DND-41 (cell line): ENCODE measurements at regions not wholly inside any gene's neighbourhood (a gene's known extent, or its start where the extent isn't known, plus 50 kb on each side); places are given as distances from the start of the nearest gene placed in this dataset.

Experiments
- CTCF ChIP-seq: IDR thresholded peaks from 2 replicates; pipeline ENCODE4 v1.5.1; 2012; ENCODE audit warnings: borderline replicate concordance, low read length, moderate library complexity, mild to moderate bottlenecking; ENCODE audit not compliant: poor library complexity, severe bottlenecking; ENCODE audit errors: extremely low read depth
- EZH2 ChIP-seq: IDR thresholded peaks from 3 replicates; pipeline ENCODE4 v1.6.1; 2012; ENCODE audit warnings: borderline replicate concordance, low read depth, mild to moderate bottlenecking, moderate library complexity, low read length, inconsistent platforms; ENCODE audit not compliant: severe bottlenecking

DNA sequence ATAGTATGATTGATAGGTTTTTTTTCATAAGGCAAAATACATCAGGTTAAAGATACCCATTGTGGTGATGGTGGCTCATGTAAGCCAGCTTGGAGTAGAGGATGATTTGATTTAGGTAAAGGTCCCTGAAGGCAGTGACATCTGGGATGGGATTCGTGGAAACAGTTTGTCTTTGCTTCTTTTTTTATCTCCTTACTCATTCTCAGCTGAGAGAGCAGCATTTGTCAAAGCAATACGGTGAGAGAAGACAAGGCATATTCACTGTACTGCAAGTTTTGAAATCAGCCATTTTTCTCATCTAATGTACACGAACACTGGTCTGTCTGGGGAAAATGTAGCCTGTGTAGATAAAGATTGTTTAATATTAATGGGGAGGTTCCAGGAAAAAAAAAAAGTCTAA, 749.1 kb downstream of the SQOR start:
- TF ChIP-seq CTCF = no peak
- TF ChIP-seq EZH2 = no peak
